MM.1S (cell line): ENCODE measurements at regions not wholly inside any gene's neighbourhood (a gene's known extent, or its start where the extent isn't known, plus 50 kb on each side); places are given as distances from the start of the nearest gene placed in this dataset.

Experiments
- DNase-seq: peaks from one replicate; pipeline ENCODE4 v3.0.0-alpha.2; 2015
- H2AFZ ChIP-seq: fragments of 300-600 bp; sonication (generic); 2 replicates; pipeline ENCODE4 v1.6.0; 2016; ENCODE audit warnings: antibody characterized with exemption, low read length
- H3F3A ChIP-seq: fragments of 300-600 bp; sonication (generic); 2 replicates; pipeline ENCODE4 v1.6.1; 2016; ENCODE audit warnings: mild to moderate bottlenecking, antibody characterized with exemption, low read length, moderate library complexity, mixed read lengths; ENCODE audit not compliant: insufficient read depth
- H3K27ac ChIP-seq: fragments of 300-600 bp; sonication (generic); 2 replicates; pipeline ENCODE4 v1.5.1; 2016; ENCODE audit warnings: mild to moderate bottlenecking, low read length
- H3K27me3 ChIP-seq: fragments of 300-600 bp; sonication (generic); replicated peaks from 2 replicates; pipeline ENCODE4 v1.6.0; 2016; ENCODE audit warnings: low read length; ENCODE audit not compliant: insufficient read depth
- H3K36me3 ChIP-seq: fragments of 300-600 bp; sonication (generic); replicated peaks from 2 replicates; pipeline ENCODE4 v1.6.1; 2016; ENCODE audit warnings: mild to moderate bottlenecking, low read length, mixed read lengths; ENCODE audit not compliant: insufficient read depth
- H3K4me1 ChIP-seq: fragments of 300-600 bp; sonication (generic); 2 replicates; pipeline ENCODE4 v1.6.1; 2016; ENCODE audit warnings: low read length, mixed read lengths
- H3K4me2 ChIP-seq: fragments of 300-600 bp; sonication (generic); 2 replicates; pipeline ENCODE4 v1.6.0; 2016; ENCODE audit warnings: low read depth, low read length
- H3K4me3 ChIP-seq: fragments of 300-600 bp; sonication (generic); 2 replicates; pipeline ENCODE4 v1.5.1; 2016; ENCODE audit warnings: low read length, mixed read lengths
- H3K79me2 ChIP-seq: fragments of 300-600 bp; sonication (generic); 2 replicates; pipeline ENCODE4 v1.6.1; 2016; ENCODE audit warnings: mixed run types, low read length, mixed read lengths
- H3K9ac ChIP-seq: fragments of 300-600 bp; sonication (generic); 2 replicates; pipeline ENCODE4 v1.6.1; 2016; ENCODE audit warnings: low read length, mixed read lengths
- H3K9me2 ChIP-seq: fragments of 300-600 bp; sonication (generic); replicated peaks from 2 replicates; pipeline ENCODE4 v1.6.1; 2016; ENCODE audit warnings: mild to moderate bottlenecking, low read length, mixed read lengths; ENCODE audit not compliant: insufficient read depth
- H3K9me3 ChIP-seq: fragments of 300-600 bp; sonication (generic); replicated peaks from 2 replicates; pipeline ENCODE4 v1.6.1; 2016; ENCODE audit warnings: mild to moderate bottlenecking, low read length, mixed read lengths; ENCODE audit not compliant: insufficient read depth
- H4K20me1 ChIP-seq: fragments of 300-600 bp; sonication (generic); 2 replicates; pipeline ENCODE4 v1.6.1; 2016; ENCODE audit warnings: mild to moderate bottlenecking, low read length, moderate library complexity, mixed read lengths; ENCODE audit not compliant: insufficient read depth
- EZH2 ChIP-seq: fragments of 300-600 bp; sonication (generic); optimal IDR thresholded peaks from 2 replicates; pipeline ENCODE3; 2017; ENCODE audit warnings: low read depth, mild to moderate bottlenecking, antibody characterized with exemption, low read length, mixed read lengths
- EZH2phosphoT487 ChIP-seq: fragments of 300-600 bp; sonication (generic); IDR thresholded peaks from 2 replicates; pipeline ENCODE4 v1.6.1; 2018; ENCODE audit warnings: antibody characterized with exemption, low read length
- TF ChIP-seq, protein P1 (sequence below): fragments of 300-600 bp; sonication (generic); IDR thresholded peaks from 2 replicates; pipeline ENCODE4 v1.5.1; 2016; ENCODE audit warnings: antibody characterized with exemption, low read length, mixed read lengths

- Histone ChIP-seq H3K9me2 (no peaks in the 10 kb centered on the region), H3K4me1 (no peaks in the 10 kb centered on the region), H3K4me2 (no peak overlapping the region), H3F3A (no peaks in the 10 kb centered on the region), H3K27me3 (no peaks in the 10 kb centered on the region), H3K9me3 (no peaks in the 10 kb centered on the region), H3K79me2 (no peaks in the 10 kb centered on the region), H4K20me1 (no peaks in the 10 kb centered on the region), H3K36me3 (no peaks in the 10 kb centered on the region), H3K4me3 (no peak overlapping the region), H3K9ac (no peak overlapping the region), H3K27ac (no peak overlapping the region), H2AFZ (no peak overlapping the region)
- no peak for DNase-seq
- TF ChIP-seq EZH2phosphoT487: no peak
- TF ChIP-seq EZH2: no peak
- TF ChIP-seq, protein P1, sequence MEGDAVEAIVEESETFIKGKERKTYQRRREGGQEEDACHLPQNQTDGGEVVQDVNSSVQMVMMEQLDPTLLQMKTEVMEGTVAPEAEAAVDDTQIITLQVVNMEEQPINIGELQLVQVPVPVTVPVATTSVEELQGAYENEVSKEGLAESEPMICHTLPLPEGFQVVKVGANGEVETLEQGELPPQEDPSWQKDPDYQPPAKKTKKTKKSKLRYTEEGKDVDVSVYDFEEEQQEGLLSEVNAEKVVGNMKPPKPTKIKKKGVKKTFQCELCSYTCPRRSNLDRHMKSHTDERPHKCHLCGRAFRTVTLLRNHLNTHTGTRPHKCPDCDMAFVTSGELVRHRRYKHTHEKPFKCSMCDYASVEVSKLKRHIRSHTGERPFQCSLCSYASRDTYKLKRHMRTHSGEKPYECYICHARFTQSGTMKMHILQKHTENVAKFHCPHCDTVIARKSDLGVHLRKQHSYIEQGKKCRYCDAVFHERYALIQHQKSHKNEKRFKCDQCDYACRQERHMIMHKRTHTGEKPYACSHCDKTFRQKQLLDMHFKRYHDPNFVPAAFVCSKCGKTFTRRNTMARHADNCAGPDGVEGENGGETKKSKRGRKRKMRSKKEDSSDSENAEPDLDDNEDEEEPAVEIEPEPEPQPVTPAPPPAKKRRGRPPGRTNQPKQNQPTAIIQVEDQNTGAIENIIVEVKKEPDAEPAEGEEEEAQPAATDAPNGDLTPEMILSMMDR: no peak
Measured at GRCh38 chr3:806006-806405, 286.8 kb upstream of the CNTN6 start.

- H3K79me2 ChIP-seq: no peaks in the 10 kb centered on the region
Measured at GRCh38 chr3:816605-817004, 276.2 kb upstream of the CNTN6 start.

DNA sequence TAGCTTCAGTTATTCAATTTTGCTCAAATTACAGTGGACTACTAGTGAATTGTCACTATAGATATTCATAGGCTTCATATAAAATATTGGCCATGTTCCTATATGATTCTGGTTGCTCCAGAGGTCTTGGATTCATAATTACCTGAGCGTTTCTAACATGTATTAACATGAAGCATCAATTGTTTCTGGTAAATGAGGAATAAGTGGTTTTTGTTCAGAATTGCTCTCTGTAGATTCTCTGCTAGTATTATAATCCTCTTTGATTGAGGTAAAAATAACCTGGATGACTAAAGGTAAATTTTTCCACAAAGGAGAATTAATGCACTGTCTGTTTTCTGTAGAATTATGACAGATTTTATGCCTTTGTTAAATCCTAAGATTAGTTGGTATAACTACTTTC lies 258.1 kb upstream of the CNTN6 start:
- Histone ChIP-seq H3K27me3 (no peaks in the 10 kb centered on the region), H3K27ac (no peak overlapping the region), H3K36me3 (no peaks in the 10 kb centered on the region), H2AFZ (no peak overlapping the region), H3K9me3 (no peaks in the 10 kb centered on the region), H3K9me2 (no peaks in the 10 kb centered on the region), H3K9ac (no peak overlapping the region), H3K79me2 (no peaks in the 10 kb centered on the region), H4K20me1 (no peaks in the 10 kb centered on the region), H3K4me3 (no peak overlapping the region), H3F3A (no peaks in the 10 kb centered on the region), H3K4me1 (no peaks in the 10 kb centered on the region), H3K4me2 (no peak overlapping the region)
- TF ChIP-seq EZH2phosphoT487 (no peak), EZH2 (no peak)
- TF ChIP-seq, protein P1: no peak
- DNase-seq: no peak

More at GRCh38 chr3:816605-817004, 276.2 kb upstream of the CNTN6 start:
- Histone ChIP-seq H3K4me3 (no peak overlapping the region), H2AFZ (no peak overlapping the region), H3F3A (no peaks in the 10 kb centered on the region), H3K36me3 (no peaks in the 10 kb centered on the region), H3K27ac (no peak overlapping the region), H3K9me3 (no peaks in the 10 kb centered on the region), H3K4me2 (no peak overlapping the region), H4K20me1 (no peaks in the 10 kb centered on the region), H3K4me1 (no peaks in the 10 kb centered on the region), H3K9ac (no peak overlapping the region), H3K9me2 (no peaks in the 10 kb centered on the region), H3K27me3 (no peaks in the 10 kb centered on the region)
- DNase-seq: no peak
- TF ChIP-seq EZH2 (no peak), EZH2phosphoT487 (no peak)
- TF ChIP-seq, protein P1: no peak

GRCh38 chr3:835096-835495 lies 257.7 kb upstream of the CNTN6 start:
- TF ChIP-seq EZH2phosphoT487: no peak
- no peak for TF ChIP-seq EZH2
- TF ChIP-seq, protein P1: no peak
- H3K4me1 ChIP-seq: no peaks in the 10 kb centered on the region
- no peaks in the 10 kb centered on the region for H3K36me3 ChIP-seq

More at GRCh38 chr3:835096-835495, 257.7 kb upstream of the CNTN6 start:
- Histone ChIP-seq H3K27me3 (no peaks in the 10 kb centered on the region), H3K9me3 (no peaks in the 10 kb centered on the region), H4K20me1 (no peaks in the 10 kb centered on the region), H2AFZ (no peak overlapping the region), H3K9me2 (no peaks in the 10 kb centered on the region), H3K4me2 (no peak overlapping the region), H3K9ac (no peak overlapping the region), H3K79me2 (no peaks in the 10 kb centered on the region), H3F3A (no peaks in the 10 kb centered on the region), H3K27ac (no peak overlapping the region), H3K4me3 (no peak overlapping the region)
- DNase-seq: no peak
